Right lobe of liver (tissue), 4 donors: ENCODE measurements at regions not wholly inside any gene's neighbourhood (a gene's known extent, or its start where the extent isn't known, plus 50 kb on each side); places are given as distances from the start of the nearest gene placed in this dataset.

Experiments
- POLR2A ChIP-seq: fragments of 450-650 bp; IDR thresholded peaks from one replicate; pipeline ENCODE4 v1.6.1; 2017; ENCODE audit warnings: antibody characterized with exemption, mild to moderate bottlenecking
- TF ChIP-seq, protein P1 (sequence below), 4 donors: fragments of 200-600 bp in 3 of 4; fragments of 450-650 bp in 1 of 4; IDR thresholded peaks; one replicate each; pipeline versions ENCODE4 v1.5.1 to v1.8.0; 2016 to 2022; ENCODE audit warnings: antibody characterized with exemption in 4 of 4, mild to moderate bottlenecking in 2 of 4
- donor health status: DM: no; HTN: no; CAD: no.
- donor health status: DM: no; HTN: no; CAD: no.
- donor health status: DM: no; HTN: yes; CAD: no.

DNA sequence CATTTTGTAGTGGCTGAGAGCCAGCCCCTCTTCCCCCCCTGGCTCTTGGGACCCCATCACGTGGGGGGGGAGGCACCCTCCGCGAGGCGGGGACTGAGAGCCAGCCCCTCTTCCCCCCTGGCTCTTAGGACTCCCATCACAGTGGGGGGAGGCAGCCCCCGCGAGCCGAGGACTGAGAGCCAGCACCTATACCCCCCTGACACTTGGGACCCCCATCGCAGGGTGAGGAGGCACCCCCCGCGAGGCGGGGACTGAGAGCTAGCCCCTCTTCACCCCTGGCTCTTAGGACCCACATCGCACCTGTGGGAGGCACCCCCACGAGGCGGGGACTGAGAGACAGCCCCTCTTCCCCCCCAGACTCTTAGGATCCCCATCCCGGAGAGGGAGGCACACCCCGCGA is 2426.5 kb upstream of the PCDH20 start:
- TF ChIP-seq, protein P1, sequence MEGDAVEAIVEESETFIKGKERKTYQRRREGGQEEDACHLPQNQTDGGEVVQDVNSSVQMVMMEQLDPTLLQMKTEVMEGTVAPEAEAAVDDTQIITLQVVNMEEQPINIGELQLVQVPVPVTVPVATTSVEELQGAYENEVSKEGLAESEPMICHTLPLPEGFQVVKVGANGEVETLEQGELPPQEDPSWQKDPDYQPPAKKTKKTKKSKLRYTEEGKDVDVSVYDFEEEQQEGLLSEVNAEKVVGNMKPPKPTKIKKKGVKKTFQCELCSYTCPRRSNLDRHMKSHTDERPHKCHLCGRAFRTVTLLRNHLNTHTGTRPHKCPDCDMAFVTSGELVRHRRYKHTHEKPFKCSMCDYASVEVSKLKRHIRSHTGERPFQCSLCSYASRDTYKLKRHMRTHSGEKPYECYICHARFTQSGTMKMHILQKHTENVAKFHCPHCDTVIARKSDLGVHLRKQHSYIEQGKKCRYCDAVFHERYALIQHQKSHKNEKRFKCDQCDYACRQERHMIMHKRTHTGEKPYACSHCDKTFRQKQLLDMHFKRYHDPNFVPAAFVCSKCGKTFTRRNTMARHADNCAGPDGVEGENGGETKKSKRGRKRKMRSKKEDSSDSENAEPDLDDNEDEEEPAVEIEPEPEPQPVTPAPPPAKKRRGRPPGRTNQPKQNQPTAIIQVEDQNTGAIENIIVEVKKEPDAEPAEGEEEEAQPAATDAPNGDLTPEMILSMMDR (IDR thresholded peaks at IDR 0.05), result no peak
- no peak for TF ChIP-seq POLR2A
